ENCODE measurements at regions not wholly inside any gene's neighbourhood (a gene's known extent, or its start where the extent isn't known, plus 50 kb on each side); places are given as distances from the start of the nearest gene placed in this dataset.

GRCh38 chr13:106161146-106161545 is 374.3 kb downstream of the EFNB2 start:
- DNase-seq = no peak

- no peak for DNase-seq
Observed at GRCh38 chr13:106159295-106160195, 375.9 kb downstream of the EFNB2 start.

GRCh38 chr13:106156468-106156867 is 379.0 kb downstream of the EFNB2 start:
- DNase-seq = no peak

- DNase-seq = no peak
Observed at GRCh38 chr13:106155411-106155810, 380.1 kb downstream of the EFNB2 start.

GRCh38 chr13:106153876-106154275 is 381.6 kb downstream of the EFNB2 start:
- no peak for DNase-seq

GRCh38 chr13:106153041-106153440 is 382.4 kb downstream of the EFNB2 start:
- no peak for DNase-seq

- DNase-seq = no peak
Observed at GRCh38 chr13:106152047-106152446, 383.4 kb downstream of the EFNB2 start.

GRCh38 chr13:106151056-106151699 is 384.3 kb downstream of the EFNB2 start:
- DNase-seq = no peak

- DNase-seq = no peak
Observed at GRCh38 chr13:106145997-106146864, 389.2 kb downstream of the EFNB2 start.

- DNase-seq = no peak
Observed at GRCh38 chr13:106145070-106145469, 390.4 kb downstream of the EFNB2 start.

GRCh38 chr13:106143930-106144709 is 391.3 kb downstream of the EFNB2 start:
- no peak for DNase-seq

GRCh38 chr13:106143392-106143791 is 392.1 kb downstream of the EFNB2 start:
- DNase-seq = no peak

GRCh38 chr13:106140476-106140875 is 395.0 kb downstream of the EFNB2 start:
- DNase-seq = no peak

- DNase-seq = no peak
Observed at GRCh38 chr13:106139942-106140341, 395.5 kb downstream of the EFNB2 start.

GRCh38 chr13:106139377-106139776 is 396.1 kb downstream of the EFNB2 start:
- DNase-seq = no peak

- no peak for DNase-seq
Observed at GRCh38 chr13:106138620-106139019, 396.8 kb downstream of the EFNB2 start.

GRCh38 chr13:106133025-106133424 is 402.4 kb downstream of the EFNB2 start:
- DNase-seq = no peak

GRCh38 chr13:106132216-106132615 is 403.2 kb downstream of the EFNB2 start:
- no peak for DNase-seq

GRCh38 chr13:106129993-106130392 is 405.5 kb downstream of the EFNB2 start:
- DNase-seq = no peak

GRCh38 chr13:106129273-106129672 is 406.2 kb downstream of the EFNB2 start:
- DNase-seq = no peak

- DNase-seq = no peak
Observed at GRCh38 chr13:106122234-106122633, 413.2 kb downstream of the EFNB2 start.

GRCh38 chr13:106121173-106121754 is 414.2 kb downstream of the EFNB2 start:
- DNase-seq = no peak

Data from CD4-positive, alpha-beta T cell treated with Interleukin-6 for 4 hours (primary cell).